ENCODE measurements at regions not wholly inside any gene's neighbourhood (a gene's known extent, or its start where the extent isn't known, plus 50 kb on each side); places are given as distances from the start of the nearest gene placed in this dataset.

GRCh38 chr6:41437604-41438003 lies 102.2 kb downstream of the NCR2 start:
- CTCF ChIA-PET, result interaction anchor here (0.5 to 0.6 kb wide), 3 partner anchors 165 to 1476 kb away, joined by 3 read pairs; no protein-coding TSS in a partner anchor

GRCh38 chr6:41438746-41439145 lies 103.3 kb downstream of the NCR2 start:
- no peak for TF ChIP-seq CTCF (conservative IDR thresholded peaks at IDR 0.05; ENCODE audit: low read depth)
- ChIA-PET CTCF (interaction anchor here (0.6 kb wide), 2 partner anchors 11 to 23 kb away, joined by 3 to 4 read pairs; no protein-coding TSS in a partner anchor), POLR2A (ENCODE audit: low non-redundant PET) (no interaction called here)
- no peak for DNase-seq (ENCODE audit: low spot score)
- no peak overlapping the region for H3K27ac ChIP-seq

More at GRCh38 chr6:41437604-41438003, 102.2 kb downstream of the NCR2 start:
- TF ChIP-seq CTCF (conservative IDR thresholded peaks at IDR 0.05; ENCODE audit: low read depth), result no peak
- no peak overlapping the region for H3K27ac ChIP-seq
- POLR2A ChIA-PET (ENCODE audit: low non-redundant PET), result no interaction called here
- DNase-seq (ENCODE audit: low spot score), result no peak

DNA sequence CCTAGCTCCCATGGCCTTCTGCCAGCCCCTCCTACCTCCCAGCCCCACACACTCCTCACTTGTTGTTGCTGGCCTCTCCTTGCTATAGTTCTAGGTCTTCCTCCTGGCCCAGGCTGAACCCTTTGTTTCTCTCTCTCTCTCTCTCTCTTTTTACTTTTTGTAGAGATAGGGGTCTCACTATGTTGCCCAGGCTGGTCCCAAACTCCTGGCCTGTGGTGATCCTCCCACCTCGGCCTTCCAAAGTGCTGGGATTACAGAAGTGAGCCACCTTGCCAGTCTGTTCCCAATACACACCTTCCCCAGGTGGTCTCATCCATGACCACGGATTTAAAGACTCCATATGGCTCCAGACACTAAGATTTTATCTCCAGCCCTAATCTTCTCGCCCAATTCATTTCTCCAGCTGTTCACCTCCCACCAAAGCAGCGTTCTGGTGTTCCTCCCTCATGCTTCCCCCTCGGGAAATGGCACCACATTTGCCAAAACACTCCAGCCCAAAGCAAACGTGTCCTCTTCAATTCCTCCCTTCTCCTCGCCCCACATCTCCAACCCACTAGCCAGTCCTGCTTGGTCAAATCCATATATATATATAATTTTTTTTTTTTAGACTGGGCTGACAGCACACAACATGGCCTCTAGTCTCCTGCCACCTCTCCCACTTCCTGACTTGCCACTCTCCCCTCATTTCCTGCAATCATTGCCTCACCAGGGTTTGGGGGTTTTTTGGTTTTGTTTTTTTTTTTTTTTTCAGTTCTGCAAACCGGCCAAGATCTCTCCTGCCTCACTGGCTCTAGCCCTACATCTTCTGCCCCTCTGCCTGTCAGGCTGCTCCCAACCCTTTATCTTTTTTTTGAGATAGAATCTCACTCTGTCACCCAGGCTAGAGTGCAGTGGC lies 104.4 kb downstream of the NCR2 start:
- H3K27ac ChIP-seq, result no peak overlapping the region
- CTCF ChIA-PET, result no interaction called here
- TF ChIP-seq CTCF (conservative IDR thresholded peaks at IDR 0.05; ENCODE audit: low read depth), result no peak
- POLR2A ChIA-PET (ENCODE audit: low non-redundant PET), result no interaction called here
- DNase-seq (ENCODE audit: low spot score), result no peak

DNA sequence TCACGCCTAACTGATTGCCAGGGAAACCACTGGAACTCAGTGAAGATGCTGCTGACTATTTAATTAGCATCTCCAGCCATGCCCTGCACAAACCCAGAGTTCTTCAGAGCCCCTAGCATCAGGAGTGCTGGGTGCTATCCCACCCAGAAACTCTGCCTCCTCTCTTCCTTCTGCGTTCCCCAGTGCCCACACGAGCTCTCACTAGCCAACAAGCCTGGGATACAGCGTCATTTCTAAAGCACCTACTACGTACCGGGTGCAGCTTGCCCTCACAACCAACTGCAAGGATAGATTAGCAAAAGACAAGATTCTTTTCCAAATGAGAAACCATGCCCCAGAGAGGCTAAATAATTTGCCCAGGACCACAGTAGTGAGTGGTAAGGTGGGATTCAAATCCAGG lies 105.2 kb upstream of the FOXP4 start:
- CTCF ChIA-PET, result no interaction called here

DNA sequence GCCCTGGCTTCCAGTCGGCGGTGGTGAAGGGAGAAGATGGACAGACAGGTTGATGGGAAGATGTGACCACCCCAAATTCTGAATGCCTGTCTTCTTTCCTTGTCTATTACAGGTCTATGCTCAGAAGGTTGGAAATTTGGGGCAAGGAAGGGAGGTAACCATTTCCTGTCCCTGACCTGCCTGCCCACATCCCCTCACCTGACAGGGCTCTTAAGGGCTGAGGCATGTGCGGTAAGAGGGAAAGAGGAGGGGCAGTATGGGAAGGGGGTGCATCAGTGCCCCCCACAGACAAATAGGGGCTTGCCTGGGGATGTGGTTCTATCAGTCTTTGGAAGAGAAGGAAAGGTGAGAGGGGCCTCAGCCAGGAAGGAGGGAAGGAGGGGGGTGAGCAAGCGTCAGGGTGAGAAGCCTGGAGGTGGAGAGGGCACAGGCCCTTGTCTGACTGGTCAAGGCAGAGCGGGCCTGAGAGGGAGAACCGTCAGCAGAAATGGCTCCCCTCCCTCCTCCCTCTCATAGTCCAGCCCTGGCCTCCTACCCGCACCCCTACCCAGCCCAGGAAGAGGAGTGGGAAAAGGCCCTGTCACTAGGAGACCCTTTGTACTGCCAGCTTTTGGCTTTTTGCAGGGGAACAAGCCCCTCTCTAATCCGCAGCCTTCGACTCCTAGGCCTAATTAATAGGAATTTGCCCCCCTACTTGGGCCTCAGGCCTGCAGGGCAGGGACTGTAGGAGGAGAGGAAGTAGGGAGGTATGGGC lies 104.4 kb upstream of the FOXP4 start:
- ChIA-PET CTCF (interaction anchor here (0.6 kb wide), 1 partner anchor 23 kb away, joined by 4 read pairs; no protein-coding TSS in a partner anchor), POLR2A (ENCODE audit: low non-redundant PET) (no interaction called here)
- H3K27ac ChIP-seq, result no peak overlapping the region
- no peak for TF ChIP-seq CTCF (conservative IDR thresholded peaks at IDR 0.05; ENCODE audit: low read depth)
- no peak for DNase-seq (ENCODE audit: low spot score)

More for the DNA sequence above, 105.2 kb upstream of the FOXP4 start:
- POLR2A ChIA-PET (ENCODE audit: low non-redundant PET), result no interaction called here
- no peak for TF ChIP-seq CTCF (conservative IDR thresholded peaks at IDR 0.05; ENCODE audit: low read depth)
- DNase-seq (ENCODE audit: low spot score), result no peak
- H3K27ac ChIP-seq, result no peak overlapping the region

DNA sequence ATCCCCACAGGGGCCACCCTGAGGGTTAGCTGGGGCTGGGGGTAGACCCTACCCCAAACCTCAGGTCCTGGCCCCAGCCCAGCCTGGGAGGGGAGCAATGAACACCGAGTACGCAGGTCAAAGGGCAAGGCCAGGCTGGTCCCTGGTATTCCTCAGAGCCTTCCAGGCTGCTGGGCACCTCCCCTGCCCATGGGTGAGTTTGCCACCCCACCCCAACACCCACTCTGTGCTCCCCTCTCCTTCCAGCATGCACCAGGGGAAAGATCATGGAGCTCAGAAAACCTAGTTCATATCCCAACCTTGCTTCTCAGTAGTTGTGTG lies 103.9 kb upstream of the FOXP4 start:
- DNase-seq (ENCODE audit: low spot score), result no peak
- ChIA-PET POLR2A (ENCODE audit: low non-redundant PET) (no interaction called here), CTCF (interaction anchor here (0.6 to 0.7 kb wide), 2 partner anchors 22 to 277 kb away, joined by 4 read pairs; no protein-coding TSS in a partner anchor)
- no peak overlapping the region for H3K27ac ChIP-seq
- TF ChIP-seq CTCF (conservative IDR thresholded peaks at IDR 0.05; ENCODE audit: low read depth), result no peak
